Neutrophil (primary cell): ENCODE measurements at regions not wholly inside any gene's neighbourhood (a gene's known extent, or its start where the extent isn't known, plus 50 kb on each side); places are given as distances from the start of the nearest gene placed in this dataset.

Source experiments
- H3K27ac ChIP-seq: fragments of 200-600 bp; sonication (generic); 2 replicates; pipeline ENCODE4 v1.5.1; 2016; ENCODE audit warnings: mild to moderate bottlenecking, moderate library complexity
- H3K27me3 ChIP-seq: fragments of 200-600 bp; sonication (generic); 2 replicates; pipeline ENCODE4 v1.6.0; 2016; ENCODE audit warnings: mild to moderate bottlenecking
- H3K36me3 ChIP-seq: fragments of 200-600 bp; sonication (generic); 2 replicates; pipeline ENCODE4 v1.5.1; 2017
- H3K4me1 ChIP-seq, 2 experiments: fragments of 200-600 bp in 1 of 2; sonication (generic) in 1 of 2; 1 replicate in 1 of 2; 2 replicates in 1 of 2; pipeline versions ENCODE4 v1.5.1 to v1.6.1; 2013 to 2016; ENCODE audit warnings: low read depth in 1 of 2, low read length in 1 of 2, mild to moderate bottlenecking in 1 of 2, moderate library complexity in 1 of 2; ENCODE audit not compliant: control insufficient read depth in 1 of 2, insufficient read depth in 1 of 2
- H3K4me3 ChIP-seq, 2 experiments: fragments of 200-600 bp in 1 of 2; sonication (generic) in 1 of 2; 1 replicate in 1 of 2; 2 replicates in 1 of 2; pipeline ENCODE4 v1.5.1; 2013 to 2016; ENCODE audit warnings: low read depth in 1 of 2, low read length in 1 of 2, mild to moderate bottlenecking in 1 of 2, moderate library complexity in 1 of 2
- H3K9me3 ChIP-seq: fragments of 200-600 bp; sonication (generic); 2 replicates; pipeline ENCODE4 v1.5.1; 2016
- CTCF ChIP-seq: fragments of 200-600 bp; sonication (generic); IDR thresholded peaks from 2 replicates; pipeline ENCODE4 v1.5.1; 2016; ENCODE audit warnings: antibody characterized with exemption

- TF ChIP-seq CTCF, result no peak
- Histone ChIP-seq H3K27ac (no peak overlapping the region), H3K36me3 (no peaks in the 10 kb centered on the region), H3K4me3 (no peak overlapping the region), H3K27me3 (peaks cover 23% of the 10 kb centered on the region), H3K9me3 (no peaks in the 10 kb centered on the region), H3K4me1 (no peaks in the 10 kb centered on the region)
Observed at GRCh38 chr7:35546691-35547429, 148.1 kb downstream of the HERPUD2 start.

GRCh38 chr7:35545831-35546230 lies 149.1 kb downstream of the HERPUD2 start:
- no peak for TF ChIP-seq CTCF
- Histone ChIP-seq H3K36me3 (no peaks in the 10 kb centered on the region), H3K9me3 (no peaks in the 10 kb centered on the region), H3K4me3 (no peak overlapping the region), H3K27me3 (peaks cover 23% of the 10 kb centered on the region), H3K4me1 (no peaks in the 10 kb centered on the region), H3K27ac (no peak overlapping the region)

GRCh38 chr7:35544028-35544742 lies 150.8 kb downstream of the HERPUD2 start:
- Histone ChIP-seq H3K27ac (no peak overlapping the region), H3K36me3 (no peaks in the 10 kb centered on the region)
- TF ChIP-seq CTCF, result no peak

GRCh38 chr7:35537067-35538023 lies 157.6 kb downstream of the HERPUD2 start:
- H3K9me3 ChIP-seq, result no peaks in the 10 kb centered on the region
- peak; percentile 56 for TF ChIP-seq CTCF
- peaks cover 43% of the 10 kb centered on the region for H3K27me3 ChIP-seq
- H3K4me1 ChIP-seq, result peaks cover 0 to 5% of the 10 kb centered on the region in 2 experiments
- no peaks in the 10 kb centered on the region for H3K36me3 ChIP-seq
- H3K27ac ChIP-seq, result no peak overlapping the region
- H3K4me3 ChIP-seq, result peak overlapping the region in 1 of 2 experiments; percentile 10

More at GRCh38 chr7:35544028-35544742, 150.8 kb downstream of the HERPUD2 start:
- no peaks in the 10 kb centered on the region for H3K4me1 ChIP-seq
- H3K4me3 ChIP-seq, result no peak overlapping the region
- H3K27me3 ChIP-seq, result peaks cover 32% of the 10 kb centered on the region
- H3K9me3 ChIP-seq, result no peaks in the 10 kb centered on the region

GRCh38 chr7:35536396-35536826 lies 158.5 kb downstream of the HERPUD2 start:
- Histone ChIP-seq H3K9me3 (no peaks in the 10 kb centered on the region), H3K4me1 (peaks cover 0 to 5% of the 10 kb centered on the region in 2 experiments), H3K4me3 (no peak overlapping the region), H3K36me3 (no peaks in the 10 kb centered on the region), H3K27me3 (peaks cover 50% of the 10 kb centered on the region), H3K27ac (no peak overlapping the region)
- no peak for TF ChIP-seq CTCF
